GM19467 (cell line): ENCODE measurements at regions not wholly inside any gene's neighbourhood (a gene's known extent, or its start where the extent isn't known, plus 50 kb on each side); places are given as distances from the start of the nearest gene placed in this dataset.
"Not testable (repeated sequence)": the region's sequence is repeated elsewhere in the genome, so short reads cannot be mapped to it uniquely, and the experiment has no call there.

ENCODE experiments used
- ATAC-seq: cut with Tn5 transposase; IDR thresholded peaks from one replicate; pipeline ENCODE4 v1.9.1; 2021; ENCODE audit warnings: mild to moderate bottlenecking, moderate library complexity; ENCODE audit not compliant: unreplicated experiment

- no peak for ATAC-seq
These were observed 367.0 kb downstream of the RND3 start for GRCh38 chr2:150120326-150120955.

GRCh38 chr2:150119819-150120218 lies 367.6 kb downstream of the RND3 start:
- ATAC-seq = no peak

- ATAC-seq = not testable (repeated sequence)
These were observed 373.4 kb downstream of the RND3 start for GRCh38 chr2:150114089-150114488.

GRCh38 chr2:150110548-150110947 lies 376.9 kb downstream of the RND3 start:
- ATAC-seq = no peak

- no peak for ATAC-seq
These were observed 377.6 kb downstream of the RND3 start for GRCh38 chr2:150109912-150110311.

GRCh38 chr2:150109028-150109427 lies 378.4 kb downstream of the RND3 start:
- ATAC-seq = no peak

- ATAC-seq = no peak
These were observed 379.7 kb downstream of the RND3 start for GRCh38 chr2:150107816-150108215.

- ATAC-seq = no peak
These were observed 380.3 kb downstream of the RND3 start for GRCh38 chr2:150107170-150107569.

GRCh38 chr2:150101947-150102346 lies 385.5 kb downstream of the RND3 start:
- no peak for ATAC-seq

GRCh38 chr2:150100834-150101233 lies 386.6 kb downstream of the RND3 start:
- no peak for ATAC-seq

- no peak for ATAC-seq
These were observed 387.1 kb downstream of the RND3 start for GRCh38 chr2:150100336-150100735.

- ATAC-seq = no peak
These were observed 387.7 kb downstream of the RND3 start for GRCh38 chr2:150099805-150100204.

GRCh38 chr2:150097901-150098531 lies 389.5 kb downstream of the RND3 start:
- ATAC-seq = no peak

GRCh38 chr2:150097402-150097801 lies 390.1 kb downstream of the RND3 start:
- ATAC-seq = no peak

- ATAC-seq = no peak
These were observed 391.9 kb downstream of the RND3 start for GRCh38 chr2:150095361-150096095.

- no peak for ATAC-seq
These were observed 395.6 kb downstream of the RND3 start for GRCh38 chr2:150091846-150092245.

GRCh38 chr2:150090031-150090430 lies 397.4 kb downstream of the RND3 start:
- no peak for ATAC-seq

- no peak for ATAC-seq
These were observed 398.9 kb downstream of the RND3 start for GRCh38 chr2:150088538-150088937.

GRCh38 chr2:150085478-150085877 lies 402.0 kb downstream of the RND3 start:
- ATAC-seq = no peak

GRCh38 chr2:150081775-150082481 lies 405.5 kb downstream of the RND3 start:
- ATAC-seq = no peak

- no peak for ATAC-seq
These were observed 411.2 kb downstream of the RND3 start for GRCh38 chr2:150076281-150076680.

- ATAC-seq = no peak
These were observed 411.6 kb downstream of the RND3 start for GRCh38 chr2:150075831-150076230.
